ENCODE measurements at regions not wholly inside any gene's neighbourhood (a gene's known extent, or its start where the extent isn't known, plus 50 kb on each side); places are given as distances from the start of the nearest gene placed in this dataset.

GRCh38 chr3:146838221-146838620 is 233.1 kb upstream of the PLSCR5 start:
- DNase-seq (ENCODE audit: low spot score), result no peak

GRCh38 chr3:146834917-146835316 is 229.8 kb upstream of the PLSCR5 start:
- no peak for DNase-seq (ENCODE audit: low spot score)

- no peak for DNase-seq (ENCODE audit: low spot score)
Observed at GRCh38 chr3:146832857-146833458, 227.8 kb upstream of the PLSCR5 start.

- no peak for DNase-seq (ENCODE audit: low spot score)
Observed at GRCh38 chr3:146831659-146832058, 226.5 kb upstream of the PLSCR5 start.

GRCh38 chr3:146830231-146830630 is 225.1 kb upstream of the PLSCR5 start:
- DNase-seq (ENCODE audit: low spot score), result no peak

GRCh38 chr3:146827836-146828235 is 222.7 kb upstream of the PLSCR5 start:
- DNase-seq (ENCODE audit: low spot score), result no peak

GRCh38 chr3:146823622-146824021 is 218.5 kb upstream of the PLSCR5 start:
- no peak for DNase-seq (ENCODE audit: low spot score)

GRCh38 chr3:146818866-146819265 is 213.7 kb upstream of the PLSCR5 start:
- DNase-seq (ENCODE audit: low spot score), result no peak

GRCh38 chr3:146818301-146818700 is 213.2 kb upstream of the PLSCR5 start:
- no peak for DNase-seq (ENCODE audit: low spot score)

GRCh38 chr3:146817704-146818103 is 212.6 kb upstream of the PLSCR5 start:
- no peak for DNase-seq (ENCODE audit: low spot score)

- no peak for DNase-seq (ENCODE audit: low spot score)
Observed at GRCh38 chr3:146814601-146815315, 209.6 kb upstream of the PLSCR5 start.

GRCh38 chr3:146813496-146813895 is 208.3 kb upstream of the PLSCR5 start:
- DNase-seq (ENCODE audit: low spot score), result no peak

GRCh38 chr3:146803745-146804144 is 198.6 kb upstream of the PLSCR5 start:
- no peak for DNase-seq (ENCODE audit: low spot score)

GRCh38 chr3:146801492-146801891 is 196.3 kb upstream of the PLSCR5 start:
- no peak for DNase-seq (ENCODE audit: low spot score)

- peak; percentile 14 for DNase-seq (ENCODE audit: low spot score)
Observed at GRCh38 chr3:146800484-146800883, 195.3 kb upstream of the PLSCR5 start.

GRCh38 chr3:146796078-146796477 is 190.9 kb upstream of the PLSCR5 start:
- no peak for DNase-seq (ENCODE audit: low spot score)

GRCh38 chr3:146783446-146783845 is 178.3 kb upstream of the PLSCR5 start:
- DNase-seq (ENCODE audit: low spot score), result no peak

GRCh38 chr3:146781606-146782005 is 176.5 kb upstream of the PLSCR5 start:
- DNase-seq (ENCODE audit: low spot score), result no peak

GRCh38 chr3:146781059-146781458 is 175.9 kb upstream of the PLSCR5 start:
- DNase-seq (ENCODE audit: low spot score), result no peak

- DNase-seq (ENCODE audit: low spot score), result no peak
Observed at GRCh38 chr3:146780251-146780650, 175.1 kb upstream of the PLSCR5 start.

GRCh38 chr3:146777941-146778340 is 172.8 kb upstream of the PLSCR5 start:
- DNase-seq (ENCODE audit: low spot score), result no peak

- DNase-seq (ENCODE audit: low spot score), result no peak
Observed at GRCh38 chr3:146772211-146772743, 167.1 kb upstream of the PLSCR5 start.

- no peak for DNase-seq (ENCODE audit: low spot score)
Observed at GRCh38 chr3:146770881-146771280, 165.7 kb upstream of the PLSCR5 start.

- no peak for DNase-seq (ENCODE audit: low spot score)
Observed at GRCh38 chr3:146770301-146770700, 165.2 kb upstream of the PLSCR5 start.

Measured in hematopoietic multipotent progenitor cell treated with erythropoietin and hydrocortisone succinate and interleukin-3 and kit ligand, for 17 days (in vitro differentiated cells).